ENCODE measurements at regions not wholly inside any gene's neighbourhood (a gene's known extent, or its start where the extent isn't known, plus 50 kb on each side); places are given as distances from the start of the nearest gene placed in this dataset.

DNA sequence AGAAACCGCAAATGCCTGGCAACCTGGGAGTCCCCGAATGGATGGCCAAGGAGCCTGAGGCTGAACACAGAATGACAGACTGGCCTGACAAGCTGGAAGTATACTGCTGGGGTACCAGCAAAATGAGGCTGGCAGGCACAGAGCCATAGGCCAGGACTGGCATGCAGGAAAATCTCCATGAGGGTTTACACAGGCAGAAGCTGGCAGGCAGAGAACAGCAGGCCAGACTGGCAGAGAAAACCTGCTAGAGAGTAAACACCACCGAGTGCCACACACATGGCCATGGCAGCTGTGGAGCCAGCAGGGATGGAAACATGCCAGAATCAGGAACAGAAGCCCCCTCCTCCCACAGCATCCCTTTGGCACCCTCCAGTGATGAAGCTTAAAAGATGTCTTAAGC lies 63.4 kb downstream of the CRPPA start:
- no peak for TF ChIP-seq POLR2AphosphoS5 (IDR thresholded peaks at IDR 0.05; ENCODE audit: low read depth, low read length)
- TF ChIP-seq POLR2A (IDR thresholded peaks at IDR 0.05; ENCODE audit: low read depth, low read length): no peak
- TF ChIP-seq TAF1 (IDR thresholded peaks at IDR 0.05; ENCODE audit: borderline replicate concordance, low read depth, low read length): no peak

Data from GM12892 (cell line).